HEK293 (cell line): ENCODE measurements at regions not wholly inside any gene's neighbourhood (a gene's known extent, or its start where the extent isn't known, plus 50 kb on each side); places are given as distances from the start of the nearest gene placed in this dataset.

Source experiments
- CTCF ChIA-PET: fragments of 350-600 bp; formaldehyde crosslinking; extraction: SDS; loops from one replicate; lab custom pipeline; 2021; ENCODE audit warnings: antibody characterized with exemption; lab: Yijun Ruan, JAX
- POLR2A ChIA-PET: fragments of 300-600 bp; formaldehyde crosslinking; extraction: SDS; loops from one replicate; lab custom pipeline; 2020; ENCODE audit warnings: antibody characterized with exemption, inconsistent platforms; lab: Yijun Ruan, JAX
- H3K27ac ChIP-seq: fragments of 200-500 bp; sonication (Bioruptor generic); 2 replicates; pipeline ENCODE4 v1.5.1; 2014; ENCODE audit warnings: low read depth, low read length, control low read depth, inconsistent platforms; ENCODE audit errors: extremely low read depth
- H3K36me3 ChIP-seq, 2 experiments: fragments of 200-500 bp in 1 of 2; sonication (Bioruptor generic) in 1 of 2; 1 replicate in 1 of 2; 2 replicates in 1 of 2; pipeline ENCODE4 v1.5.1; 2014 to 2017; ENCODE audit warnings: inconsistent platforms in 2 of 2, low read length in 2 of 2; ENCODE audit not compliant: control insufficient read depth in 2 of 2, insufficient read depth in 1 of 2
- H3K4me1 ChIP-seq: fragments of 200-500 bp; sonication (Bioruptor generic); 2 replicates; pipeline ENCODE4 v1.5.1; 2014; ENCODE audit warnings: mild to moderate bottlenecking, low read length, inconsistent platforms; ENCODE audit not compliant: control insufficient read depth, insufficient read depth
- H3K4me3 ChIP-seq: 2 replicates; pipeline ENCODE4 v1.5.1; 2011; ENCODE audit warnings: low read depth, mild to moderate bottlenecking, control low read depth, low read length, moderate library complexity
- H3K9me3 ChIP-seq: fragments of 200-500 bp; sonication (Bioruptor generic); 2 replicates; pipeline ENCODE4 v1.5.1; 2014; ENCODE audit warnings: low read depth, low read length, inconsistent platforms; ENCODE audit not compliant: control insufficient read depth, insufficient read depth
- BCL11B ChIP-seq: fragments of 450-650 bp; formaldehyde crosslinking; IDR thresholded peaks from 2 replicates; pipeline ENCODE4 v1.5.1; 2016; ENCODE audit warnings: low read depth, missing biosample characterization, missing genetic modification characterization
- FEZF1 ChIP-seq: fragments of 450-650 bp; formaldehyde crosslinking; IDR thresholded peaks from 2 replicates; pipeline ENCODE4 v1.5.1; 2016; ENCODE audit warnings: missing biosample characterization, missing genetic modification characterization
- HIC1 ChIP-seq: fragments of 450-650 bp; formaldehyde crosslinking; IDR thresholded peaks from 2 replicates; pipeline ENCODE4 v1.5.1; 2016; ENCODE audit warnings: missing biosample characterization, missing genetic modification characterization
- KLF8 ChIP-seq: fragments of 450-650 bp; formaldehyde crosslinking; IDR thresholded peaks from 2 replicates; pipeline ENCODE4 v1.5.1; 2016; ENCODE audit warnings: missing biosample characterization, missing genetic modification characterization
- OSR2 ChIP-seq: fragments of 450-650 bp; formaldehyde crosslinking; IDR thresholded peaks from 2 replicates; pipeline ENCODE4 v1.5.1; 2016; ENCODE audit warnings: missing biosample characterization, missing genetic modification characterization
- PBX3 ChIP-seq: sonication (generic); formaldehyde crosslinking; IDR thresholded peaks from 2 replicates; pipeline ENCODE4 v1.8.1; 2022; ENCODE audit warnings: mild to moderate bottlenecking, moderate library complexity, missing genetic modification reagents
- REPIN1 ChIP-seq: fragments of 450-650 bp; formaldehyde crosslinking; IDR thresholded peaks from 2 replicates; pipeline ENCODE4 v1.5.1; 2017; ENCODE audit warnings: missing biosample characterization, missing genetic modification characterization, low read depth
- YY2 ChIP-seq: fragments of 450-650 bp; formaldehyde crosslinking; IDR thresholded peaks from 2 replicates; pipeline ENCODE4 v1.5.1; 2016; ENCODE audit warnings: missing biosample characterization, missing genetic modification characterization
- ZBTB11 ChIP-seq: fragments of 450-650 bp; formaldehyde crosslinking; conservative IDR thresholded peaks from 2 replicates; pipeline ENCODE4 v1.5.1; 2016; ENCODE audit warnings: low read depth, missing biosample characterization, missing genetic modification characterization
- ZBTB48 ChIP-seq: fragments of 450-650 bp; formaldehyde crosslinking; IDR thresholded peaks from 2 replicates; pipeline ENCODE4 v1.5.1; 2016; ENCODE audit warnings: missing biosample characterization, missing genetic modification characterization
- ZBTB49 ChIP-seq: fragments of 450-650 bp; formaldehyde crosslinking; IDR thresholded peaks from 2 replicates; pipeline ENCODE4 v1.5.1; 2016; ENCODE audit warnings: missing biosample characterization, missing genetic modification characterization, low read depth
- ZFP41 ChIP-seq: fragments of 450-650 bp; formaldehyde crosslinking; IDR thresholded peaks from 2 replicates; pipeline ENCODE4 v1.5.1; 2016; ENCODE audit warnings: missing biosample characterization, missing genetic modification characterization, borderline replicate concordance
- ZNF140 ChIP-seq: fragments of 450-650 bp; formaldehyde crosslinking; IDR thresholded peaks from 2 replicates; pipeline ENCODE4 v1.5.1; 2016; ENCODE audit warnings: missing biosample characterization, missing genetic modification characterization
- ZNF394 ChIP-seq: fragments of 450-650 bp; formaldehyde crosslinking; IDR thresholded peaks from 2 replicates; pipeline ENCODE4 v1.5.1; 2016; ENCODE audit warnings: missing biosample characterization, missing genetic modification characterization, mild to moderate bottlenecking, moderate library complexity, borderline replicate concordance
- ZNF518A ChIP-seq: fragments of 450-650 bp; formaldehyde crosslinking; conservative IDR thresholded peaks from 2 replicates; pipeline ENCODE4 v1.5.1; 2016; ENCODE audit warnings: low read depth, missing biosample characterization, missing genetic modification characterization
- ZNF555 ChIP-seq: fragments of 450-650 bp; formaldehyde crosslinking; conservative IDR thresholded peaks from 2 replicates; pipeline ENCODE4 v1.5.1; 2017; ENCODE audit warnings: missing biosample characterization, mild to moderate bottlenecking, missing genetic modification characterization, inconsistent platforms
- ZNF600 ChIP-seq: fragments of 450-650 bp; formaldehyde crosslinking; IDR thresholded peaks from 2 replicates; pipeline ENCODE4 v1.5.1; 2016; ENCODE audit warnings: missing biosample characterization, missing genetic modification characterization
- ZNF624 ChIP-seq: fragments of 450-650 bp; formaldehyde crosslinking; IDR thresholded peaks from 2 replicates; pipeline ENCODE4 v1.5.1; 2017; ENCODE audit warnings: missing biosample characterization, missing genetic modification characterization
- ZNF654 ChIP-seq: fragments of 450-650 bp; formaldehyde crosslinking; IDR thresholded peaks from 2 replicates; pipeline ENCODE4 v1.5.1; 2016; ENCODE audit warnings: low read depth, missing biosample characterization, missing genetic modification characterization

- Histone ChIP-seq H3K9me3 (no peaks in the 10 kb centered on the region), H3K4me3 (no peak overlapping the region), H3K36me3 (no peaks in the 10 kb centered on the region), H3K4me1 (no peaks in the 10 kb centered on the region), H3K27ac (no peak overlapping the region)
- ChIA-PET POLR2A (no interaction called here), CTCF (interaction anchor here (0.6 kb wide), 1 partner anchor 347 kb away, joined by 3 read pairs; no protein-coding TSS in a partner anchor)
- TF ChIP-seq ZFP41 (tag by site-specific recombination) = no peak
- TF ChIP-seq ZNF624 (tag by site-specific recombination) = no peak
- TF ChIP-seq ZBTB49 (tag by site-specific recombination) = no peak
- no peak for TF ChIP-seq REPIN1 (tag by site-specific recombination)
- TF ChIP-seq ZNF518A (tag by site-specific recombination) = no peak
- no peak for TF ChIP-seq KLF8 (tag by site-specific recombination)
- TF ChIP-seq BCL11B = no peak
- no peak for TF ChIP-seq ZNF600 (tag by site-specific recombination)
- no peak for TF ChIP-seq FEZF1 (tag by site-specific recombination)
These were observed 358.7 kb downstream of the TUSC7 start for GRCh38 chr3:117068301-117068700.

GRCh38 chr3:117074826-117075225, 365.2 kb downstream of the TUSC7 start:
- Histone ChIP-seq H3K4me1 (no peaks in the 10 kb centered on the region), H3K9me3 (no peaks in the 10 kb centered on the region), H3K4me3 (no peak overlapping the region), H3K27ac (no peak overlapping the region), H3K36me3 (no peaks in the 10 kb centered on the region)
- POLR2A ChIA-PET = no interaction called here
- CTCF ChIA-PET = no interaction called here
- TF ChIP-seq ZNF394 (tag by site-specific recombination) (no peak), ZNF555 (tag by site-specific recombination) (no peak), OSR2 (tag by site-specific recombination) (no peak), YY2 (tag by site-specific recombination) (no peak), ZBTB11 (tag by site-specific recombination) (no peak), HIC1 (no peak), ZNF654 (no peak), ZBTB48 (tag by site-specific recombination) (no peak), REPIN1 (tag by site-specific recombination) (no peak), PBX3 (no peak), ZNF140 (tag by site-specific recombination) (no peak)
